ENCODE measurements at regions not wholly inside any gene's neighbourhood (a gene's known extent, or its start where the extent isn't known, plus 50 kb on each side); places are given as distances from the start of the nearest gene placed in this dataset. TPM values are rescaled to one million over a fixed set of nuclear protein-coding genes. Genes with fewer than 3 reads are reported as not detected.

DNA sequence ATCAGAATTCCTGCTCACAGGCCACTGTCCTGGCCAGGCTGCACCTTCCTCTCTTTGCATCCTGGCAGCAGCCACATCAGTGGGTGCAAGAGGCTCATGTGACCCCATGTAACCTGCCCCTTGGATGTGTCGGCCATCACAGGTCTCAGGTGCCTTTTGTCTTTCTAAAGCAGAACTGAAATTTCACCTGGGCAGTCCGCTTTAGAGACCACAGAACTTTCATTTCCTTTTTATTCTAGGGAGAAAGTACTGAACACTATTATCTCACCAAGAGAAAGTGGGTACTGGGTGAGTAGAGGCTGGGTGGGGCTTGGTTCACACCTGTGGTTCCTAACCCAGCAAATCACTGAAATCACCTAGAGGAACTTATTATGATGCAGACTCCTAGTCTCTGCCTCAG, 51.7 kb upstream of the NUP160 start:
- no CpG with 5 or more reads among the region's 2 CpGs for WGBS (ENCODE audit: insufficient coverage)
- H3K36me3 ChIP-seq (ENCODE audit: control insufficient read depth, insufficient read depth, low read length) = no peaks in the 10 kb centered on the region

More for the DNA sequence above, 51.7 kb upstream of the NUP160 start:
- H3K4me1 ChIP-seq (ENCODE audit: control insufficient read depth, insufficient read depth, low read length) = no peaks in the 10 kb centered on the region
- H3K27me3 ChIP-seq (ENCODE audit: control insufficient read depth, insufficient read depth, low read length) = no peaks in the 10 kb centered on the region
- H3K9me3 ChIP-seq (ENCODE audit: control insufficient read depth, insufficient read depth, low read length) = no peaks in the 10 kb centered on the region
- no peak overlapping the region for H3K27ac ChIP-seq (ENCODE audit: low read depth, low read length)
- DNase-seq (ENCODE audit: low read depth in 4 of 6, low spot score in 6 of 6) = no peak
- no peak overlapping the region for H3K4me3 ChIP-seq (ENCODE audit: low read depth, low read length)

Small RNA genes lying in the stretch of these regions (small RNA-seq; reads per million reads assigned to genes)
- gene AC023232.1 (ENCODE audit: low replicate concordance) = not detected

Data from spinal cord (tissue), 10 donors.